ENCODE measurements at regions not wholly inside any gene's neighbourhood (a gene's known extent, or its start where the extent isn't known, plus 50 kb on each side); places are given as distances from the start of the nearest gene placed in this dataset.

- H3K4me1 ChIP-seq = no peaks in the 10 kb centered on the region
Observed at GRCh38 chrX:25941087-25941486, 197.1 kb upstream of the MAGEB18 start.

GRCh38 chrX:25941559-25942250 is 196.4 kb upstream of the MAGEB18 start:
- Histone ChIP-seq H3K9ac (no peak overlapping the region), H3K4me1 (no peaks in the 10 kb centered on the region), H3K79me2 (ENCODE audit: low read depth) (no peaks in the 10 kb centered on the region), H3K4me3 (no peak overlapping the region), H3K9me3 (ENCODE audit: low read depth) (peaks cover 8% of the 10 kb centered on the region), H4K20me1 (ENCODE audit: low read depth) (no peaks in the 10 kb centered on the region), H3K36me3 (no peaks in the 10 kb centered on the region), H2AFZ (replicated peaks) (no peak overlapping the region), H3K27ac (no peak overlapping the region), H3F3A (ENCODE audit: low read depth) (no peaks in the 10 kb centered on the region), H3K27me3 (no peaks in the 10 kb centered on the region), H3K4me2 (no peak overlapping the region)
- TF ChIP-seq CTCF (IDR thresholded peaks at IDR 0.05) = no peak
- no peak for TF ChIP-seq EZH2phosphoT487 (IDR thresholded peaks at IDR 0.05)
- no peak for TF ChIP-seq EZH2 (IDR thresholded peaks at IDR 0.05)
- Mint-ChIP-seq H3K27ac (no peak overlapping the region), H3K4me3 (no peak overlapping the region), H3K4me1 (no peaks in the 10 kb centered on the region), H3K36me3 (no peaks in the 10 kb centered on the region), H3K9me3 (peaks cover 5% of the 10 kb centered on the region), H3K27me3 (ENCODE audit: insufficient read depth, low read depth) (no peaks in the 10 kb centered on the region)
- no peak for DNase-seq (ENCODE audit: low spot score)

More at GRCh38 chrX:25941087-25941486, 197.1 kb upstream of the MAGEB18 start:
- Histone ChIP-seq H3K27ac (no peak overlapping the region), H3K27me3 (no peaks in the 10 kb centered on the region), H3K36me3 (no peaks in the 10 kb centered on the region), H4K20me1 (ENCODE audit: low read depth) (no peaks in the 10 kb centered on the region), H3K4me2 (no peak overlapping the region), H3K9me3 (ENCODE audit: low read depth) (peaks cover 8% of the 10 kb centered on the region), H3K79me2 (ENCODE audit: low read depth) (no peaks in the 10 kb centered on the region), H3K4me3 (no peak overlapping the region), H3K9ac (no peak overlapping the region), H2AFZ (replicated peaks) (no peak overlapping the region), H3F3A (ENCODE audit: low read depth) (no peaks in the 10 kb centered on the region)
- H3K36me3 Mint-ChIP-seq = no peaks in the 10 kb centered on the region
- no peak for TF ChIP-seq EZH2 (IDR thresholded peaks at IDR 0.05)
- TF ChIP-seq CTCF (IDR thresholded peaks at IDR 0.05) = no peak
- no peak for TF ChIP-seq EZH2phosphoT487 (IDR thresholded peaks at IDR 0.05)
- no peak overlapping the region for H3K27ac Mint-ChIP-seq
- H3K4me1 Mint-ChIP-seq = no peaks in the 10 kb centered on the region
- no peaks in the 10 kb centered on the region for H3K27me3 Mint-ChIP-seq (ENCODE audit: insufficient read depth, low read depth)
- no peak overlapping the region for H3K4me3 Mint-ChIP-seq
- H3K9me3 Mint-ChIP-seq = peaks cover 2% of the 10 kb centered on the region
- no peak for DNase-seq (ENCODE audit: low spot score)

- Histone ChIP-seq H3K27ac (no peak overlapping the region), H4K20me1 (ENCODE audit: low read depth) (no peaks in the 10 kb centered on the region), H3K9me3 (ENCODE audit: low read depth) (no peaks in the 10 kb centered on the region), H3K4me3 (no peak overlapping the region), H3F3A (ENCODE audit: low read depth) (no peaks in the 10 kb centered on the region), H2AFZ (replicated peaks) (peak overlapping the region; percentile 76), H3K4me2 (no peak overlapping the region), H3K36me3 (no peaks in the 10 kb centered on the region), H3K4me1 (no peaks in the 10 kb centered on the region), H3K79me2 (ENCODE audit: low read depth) (no peaks in the 10 kb centered on the region), H3K27me3 (no peaks in the 10 kb centered on the region), H3K9ac (no peak overlapping the region)
- Mint-ChIP-seq H3K36me3 (no peaks in the 10 kb centered on the region), H3K9me3 (no peaks in the 10 kb centered on the region), H3K27ac (no peak overlapping the region), H3K27me3 (ENCODE audit: insufficient read depth, low read depth) (peaks cover 6% of the 10 kb centered on the region), H3K4me1 (no peaks in the 10 kb centered on the region), H3K4me3 (no peak overlapping the region)
- TF ChIP-seq EZH2 (IDR thresholded peaks at IDR 0.05) (no peak), EZH2phosphoT487 (IDR thresholded peaks at IDR 0.05) (no peak), CTCF (IDR thresholded peaks at IDR 0.05) (peak; percentile 64)
- DNase-seq (ENCODE audit: low spot score) = peak; percentile 55
Observed at GRCh38 chrX:25968920-25969319, 169.2 kb upstream of the MAGEB18 start.
